ENCODE measurements at regions not wholly inside any gene's neighbourhood (a gene's known extent, or its start where the extent isn't known, plus 50 kb on each side); places are given as distances from the start of the nearest gene placed in this dataset.

DNA sequence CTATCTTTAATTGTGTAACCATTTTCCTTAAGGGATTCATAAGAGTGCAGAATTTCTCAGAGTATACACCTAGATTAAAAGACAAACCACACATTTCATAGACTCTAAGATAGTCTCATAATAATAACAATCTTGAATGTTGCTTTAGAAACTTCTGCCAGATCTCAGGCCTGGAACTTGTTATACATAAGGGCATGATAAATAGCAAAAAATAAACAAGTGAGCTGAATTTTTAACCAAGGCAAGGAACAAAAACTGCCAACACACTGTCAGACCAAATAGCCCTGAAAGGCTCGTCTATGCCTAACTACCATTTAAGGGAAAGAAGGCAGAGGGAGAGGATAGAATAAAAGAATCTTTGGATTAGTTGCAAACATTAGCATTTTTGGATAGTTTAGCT is 65.8 kb upstream of the SEMA3C start:
- Histone ChIP-seq H3K36me3 (no peaks in the 10 kb centered on the region), H3K27ac (no peak overlapping the region)
- intact Hi-C loops (cut with DNase I): no loop called here

DNA sequence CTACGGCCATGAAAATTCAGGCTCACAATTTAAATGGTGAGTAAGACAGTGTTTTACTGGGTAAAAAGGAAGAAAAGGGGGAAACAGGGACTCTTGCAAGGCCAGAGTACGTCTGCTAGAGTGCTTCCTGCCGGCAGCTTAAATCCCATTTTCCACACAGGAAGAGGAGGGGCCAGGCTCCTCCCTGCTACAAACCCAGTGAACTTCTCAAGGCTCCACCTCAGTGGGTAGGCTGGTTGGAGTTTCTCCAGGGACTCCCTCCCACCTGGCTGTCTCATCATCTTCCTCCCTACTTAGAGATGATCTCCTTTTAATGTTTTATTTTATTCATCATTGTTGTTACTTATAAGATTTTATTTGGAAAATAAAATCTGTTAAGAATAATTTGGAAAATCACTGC is 62.6 kb upstream of the SEMA3C start:
- intact Hi-C loops (cut with DNase I): no loop called here
- TF ChIP-seq CTCF (IDR thresholded peaks at IDR 0.05): no peak

More for the DNA sequence above, 65.8 kb upstream of the SEMA3C start:
- Histone ChIP-seq H3K4me1 (no peaks in the 10 kb centered on the region), H3K4me3 (no peak overlapping the region), H3K9me3 (no peaks in the 10 kb centered on the region), H3K27me3 (no peaks in the 10 kb centered on the region)
- no peak for TF ChIP-seq CTCF (IDR thresholded peaks at IDR 0.05)
- DNase-seq (no peak), ATAC-seq (no peak)

GRCh38 chr7:80977751-80978150 is 58.9 kb upstream of the SEMA3C start:
- intact Hi-C loops (cut with DNase I): no loop called here
- Histone ChIP-seq H3K4me3 (no peak overlapping the region), H3K27ac (no peak overlapping the region), H3K9me3 (no peaks in the 10 kb centered on the region), H3K36me3 (no peaks in the 10 kb centered on the region), H3K27me3 (no peaks in the 10 kb centered on the region), H3K4me1 (no peaks in the 10 kb centered on the region)
- DNase-seq: no peak
- TF ChIP-seq CTCF (IDR thresholded peaks at IDR 0.05): no peak
- no peak for ATAC-seq

More for the DNA sequence above, 62.6 kb upstream of the SEMA3C start:
- DNase-seq (no peak), ATAC-seq (no peak)
- Histone ChIP-seq H3K4me1 (no peaks in the 10 kb centered on the region), H3K27ac (no peak overlapping the region), H3K4me3 (no peak overlapping the region), H3K36me3 (no peaks in the 10 kb centered on the region), H3K27me3 (no peaks in the 10 kb centered on the region), H3K9me3 (no peaks in the 10 kb centered on the region)

DNA sequence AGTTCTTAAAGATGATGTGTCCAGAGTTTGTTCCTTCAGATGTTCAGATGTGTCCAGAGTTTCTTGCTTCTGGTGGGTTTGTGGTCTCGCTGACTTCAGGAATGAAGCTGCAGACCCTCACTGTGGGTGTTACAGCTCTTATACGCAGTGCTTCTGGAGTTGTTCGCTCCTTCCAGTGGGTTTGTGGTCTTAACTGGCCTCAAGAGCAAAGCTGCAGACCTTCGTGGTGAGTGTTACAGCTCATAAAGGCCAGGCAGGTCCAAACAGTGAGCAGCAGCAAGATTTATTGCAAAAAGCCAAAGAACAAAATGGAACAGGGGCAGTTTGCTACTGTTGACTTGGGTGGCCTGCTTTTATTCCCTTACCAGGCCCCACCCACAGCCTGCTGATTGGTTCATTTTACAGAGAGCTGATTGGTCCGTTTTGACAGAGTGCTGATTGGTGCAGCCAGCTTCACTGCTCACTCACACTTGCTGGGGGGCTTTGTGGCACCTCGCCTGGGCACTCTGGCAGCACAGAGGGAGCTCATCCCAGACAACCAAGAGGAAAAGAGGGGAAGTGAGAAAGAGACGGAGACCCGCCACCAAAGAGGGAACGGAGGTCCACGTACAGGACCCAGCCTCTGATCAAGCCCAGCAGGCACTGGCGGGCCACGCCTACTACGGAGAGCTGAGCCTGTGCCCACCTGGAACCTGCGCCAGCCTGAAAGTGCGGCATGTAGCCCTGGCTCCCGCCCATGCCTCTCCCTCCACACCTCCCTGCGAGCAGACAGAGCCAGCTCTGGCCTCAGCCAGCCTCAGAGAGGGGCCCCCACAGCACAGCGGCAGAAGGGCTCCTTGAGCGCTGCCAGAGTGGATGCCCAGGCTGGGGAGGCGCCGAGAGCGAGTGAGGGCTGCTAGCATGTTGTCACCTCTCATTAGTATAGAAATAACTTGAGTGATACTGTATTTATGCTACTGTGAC is 55.8 kb upstream of the SEMA3C start:
- no peak for TF ChIP-seq CTCF (IDR thresholded peaks at IDR 0.05)
- intact Hi-C loops (cut with DNase I): no loop called here
- Histone ChIP-seq H3K27me3 (no peaks in the 10 kb centered on the region), H3K27ac (no peak overlapping the region), H3K36me3 (no peaks in the 10 kb centered on the region), H3K4me1 (no peaks in the 10 kb centered on the region), H3K4me3 (no peak overlapping the region), H3K9me3 (no peaks in the 10 kb centered on the region)
- DNase-seq: no peak
- ATAC-seq: peak; percentile 35

DNA sequence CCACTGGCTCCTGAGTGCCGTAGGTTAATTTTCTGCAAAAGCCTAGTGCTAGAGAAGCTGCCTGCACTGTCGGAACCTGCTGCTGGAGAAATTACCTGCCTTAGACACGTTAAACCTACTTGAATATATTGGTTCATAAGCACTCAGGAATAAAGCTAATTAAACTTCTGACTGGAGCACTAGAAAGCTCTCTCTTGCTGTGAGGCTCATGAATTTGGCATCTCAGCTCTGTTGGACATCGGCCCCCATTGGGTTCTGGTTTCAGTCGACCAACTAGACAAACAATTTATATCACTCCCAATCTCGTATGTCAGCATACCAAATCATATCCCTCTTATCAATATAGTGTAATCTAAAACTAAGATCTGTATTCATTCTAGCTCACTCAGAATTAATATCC is 52.4 kb upstream of the SEMA3C start:
- no peak overlapping the region for H3K27ac ChIP-seq
- no peaks in the 10 kb centered on the region for H3K4me1 ChIP-seq
- DNase-seq (no peak), ATAC-seq (no peak)
- no peaks in the 10 kb centered on the region for H3K36me3 ChIP-seq
- H3K4me3 ChIP-seq: no peak overlapping the region
- intact Hi-C loops (cut with DNase I): no loop called here
- TF ChIP-seq CTCF (IDR thresholded peaks at IDR 0.05): no peak
- H3K27me3 ChIP-seq: no peaks in the 10 kb centered on the region
- no peaks in the 10 kb centered on the region for H3K9me3 ChIP-seq
